Endothelial cell of umbilical vein (primary cell): ENCODE measurements at regions not wholly inside any gene's neighbourhood (a gene's known extent, or its start where the extent isn't known, plus 50 kb on each side); places are given as distances from the start of the nearest gene placed in this dataset.

Experiments
- BruUV-seq: library from RNA; stranded (reverse); fragments of 400-500 nt; replicated peaks from 2 replicates; lab custom pipeline; 2021; lab: Mats Ljungman, UMichigan
- CTCF ChIA-PET: fragments of 300-600, 350-600 bp; sonication (Branson Sonifier 250); formaldehyde crosslinking; loops from one replicate; lab custom pipeline; 2021; ENCODE audit warnings: antibody characterized with exemption, inconsistent platforms; lab: Charles Lee
- POLR2A ChIA-PET: fragments of 300-600, 350-600 bp; sonication (Branson Sonifier 250); formaldehyde crosslinking; loops from one replicate; lab custom pipeline; 2021; ENCODE audit warnings: antibody characterized with exemption, inconsistent platforms; lab: Charles Lee
- DNase-seq: peaks from one replicate; pipeline ENCODE4 v3.0.0-alpha.2; 2011; ENCODE audit warnings: low read depth, low spot score
- FAIRE-seq: peaks from 2 replicates; lab custom pipeline; 2011; peaks lifted over from hg19 to GRCh38; lab: Jason Lieb, UNC
- H2AFZ ChIP-seq: 2 replicates; pipeline ENCODE4 v1.6.0; 2012; ENCODE audit warnings: low read depth, low read length, control low read depth, inconsistent platforms
- H3K27ac ChIP-seq: 2 replicates; pipeline ENCODE4 v1.5.1; 2011; ENCODE audit warnings: low read depth, mild to moderate bottlenecking, control low read depth, low read length, moderate library complexity; ENCODE audit not compliant: insufficient read depth
- H3K27me3 ChIP-seq, 2 experiments: 2 replicates each; pipeline versions ENCODE4 v1.6.0 to v1.6.1; 2011; ENCODE audit warnings: low read length in 2 of 2, mixed read lengths in 1 of 2; ENCODE audit not compliant: control insufficient read depth in 2 of 2, insufficient read depth in 2 of 2
- H3K36me3 ChIP-seq, 2 experiments: 2 replicates in 1 of 2; 3 replicates in 1 of 2; pipeline ENCODE4 v1.5.1; 2011; ENCODE audit warnings: low read length in 2 of 2, mild to moderate bottlenecking in 1 of 2, moderate library complexity in 1 of 2; ENCODE audit not compliant: control insufficient read depth in 2 of 2, insufficient read depth in 2 of 2; ENCODE audit errors: extremely low read depth in 1 of 2
- H3K4me1 ChIP-seq: 3 replicates; pipeline ENCODE4 v1.5.1; 2011; ENCODE audit warnings: mild to moderate bottlenecking, low read length; ENCODE audit not compliant: control insufficient read depth, insufficient read depth; ENCODE audit errors: extremely low read depth
- H3K4me2 ChIP-seq: 2 replicates; pipeline ENCODE4 v1.6.1; 2011; ENCODE audit warnings: low read length, control low read depth, mixed read lengths; ENCODE audit not compliant: insufficient read depth
- H3K4me3 ChIP-seq, 3 experiments: fragments of 200-600 bp in 1 of 3; sonication (generic), shearing (Covaris generic) in 1 of 3; replicated peaks in 1 of 3; 2 replicates each; pipeline ENCODE4 v1.5.1; 2011 to 2016; ENCODE audit warnings: control low read depth in 3 of 3, low read length in 3 of 3, mild to moderate bottlenecking in 2 of 3, inconsistent platforms in 1 of 3, low read depth in 1 of 3, moderate library complexity in 1 of 3; ENCODE audit not compliant: insufficient read depth in 1 of 3
- H3K79me2 ChIP-seq: 2 replicates; pipeline ENCODE4 v1.6.0; 2012; ENCODE audit warnings: low read length, inconsistent platforms; ENCODE audit not compliant: control insufficient read depth, insufficient read depth
- H3K9ac ChIP-seq: replicated peaks from 2 replicates; pipeline ENCODE3; 2011; ENCODE audit warnings: low read length, control low read depth; ENCODE audit not compliant: insufficient read depth; ENCODE audit errors: extremely low read depth
- H3K9me1 ChIP-seq: replicated peaks from 3 replicates; pipeline ENCODE4 v1.6.0; 2011; ENCODE audit warnings: mild to moderate bottlenecking, low read length; ENCODE audit not compliant: control insufficient read depth, insufficient read depth; ENCODE audit errors: extremely low read depth
- H3K9me3 ChIP-seq: replicated peaks from 2 replicates; pipeline ENCODE4 v1.5.1; 2012; ENCODE audit warnings: low read length, inconsistent platforms; ENCODE audit not compliant: control insufficient read depth, insufficient read depth
- H4K20me1 ChIP-seq: replicated peaks from 2 replicates; pipeline ENCODE3; 2011; ENCODE audit warnings: mild to moderate bottlenecking, low read length; ENCODE audit not compliant: control insufficient read depth, insufficient read depth; ENCODE audit errors: extremely low read depth
- EZH2 ChIP-seq: IDR thresholded peaks from 2 replicates; pipeline ENCODE4 v1.6.1; 2012; ENCODE audit warnings: borderline replicate concordance, low read depth, mild to moderate bottlenecking, moderate library complexity, low read length, inconsistent platforms; ENCODE audit not compliant: severe bottlenecking
- FOS ChIP-seq: IDR thresholded peaks from 2 replicates; pipeline ENCODE4 v1.6.1; 2011; ENCODE audit warnings: mild to moderate bottlenecking, low read length, moderate library complexity, borderline replicate concordance; ENCODE audit not compliant: insufficient read depth
- GATA2 ChIP-seq: IDR thresholded peaks from 2 replicates; pipeline ENCODE4 v1.7.0; 2011; ENCODE audit warnings: low read depth, mild to moderate bottlenecking, moderate library complexity, mixed read lengths, low read length; ENCODE audit not compliant: insufficient read length, insufficient read depth
- JUN ChIP-seq: IDR thresholded peaks from 2 replicates; pipeline ENCODE4 v1.6.1; 2011; ENCODE audit warnings: borderline replicate concordance, low read depth; ENCODE audit not compliant: insufficient read length, insufficient read depth
- MYC ChIP-seq: IDR thresholded peaks from one replicate; pipeline ENCODE4 v1.6.1; 2011; ENCODE audit warnings: mild to moderate bottlenecking, low read depth, low read length
- POLR2A ChIP-seq: IDR thresholded peaks from 2 replicates; pipeline ENCODE4 v1.6.1; 2012; ENCODE audit warnings: low read depth, mild to moderate bottlenecking, control low read depth, low read length
- POLR2AphosphoS5 ChIP-seq: IDR thresholded peaks from 2 replicates; pipeline ENCODE4 v1.6.1; 2012; ENCODE audit warnings: low read depth, mild to moderate bottlenecking, control low read depth, low read length, moderate library complexity; ENCODE audit not compliant: insufficient read depth
- dilution Hi-C: fragments of 300-500 bp; cut with MboI; formaldehyde crosslinking; loops from one replicate; pipeline ENCODE4 v1.15.0; 2019; ENCODE audit warnings: low sequenced_read_pairs; ENCODE audit not compliant: extremely low pct_ligation_motif_present
- intact Hi-C: fragments of 100-400 bp; cut with micrococcal nuclease; formaldehyde crosslinking; loops from one replicate; pipeline ENCODE4 v1.10.0; 2022
- TF ChIP-seq, protein P1 (sequence below): IDR thresholded peaks from 2 replicates; pipeline ENCODE4 v1.6.1; 2011; ENCODE audit not compliant: insufficient read depth, insufficient read length
- TF ChIP-seq, protein P2 (sequence below), 2 donors: IDR thresholded peaks; 1 replicate in 1 of 2; 2 replicates in 1 of 2; pipeline ENCODE4 v1.5.1; 2011; ENCODE audit warnings: low read length in 2 of 2, mild to moderate bottlenecking in 2 of 2, moderate library complexity in 2 of 2, control low read depth in 1 of 2, inconsistent platforms in 1 of 2, low read depth in 1 of 2; ENCODE audit not compliant: insufficient read depth in 1 of 2; ENCODE audit errors: extremely low read depth in 1 of 2

DNA sequence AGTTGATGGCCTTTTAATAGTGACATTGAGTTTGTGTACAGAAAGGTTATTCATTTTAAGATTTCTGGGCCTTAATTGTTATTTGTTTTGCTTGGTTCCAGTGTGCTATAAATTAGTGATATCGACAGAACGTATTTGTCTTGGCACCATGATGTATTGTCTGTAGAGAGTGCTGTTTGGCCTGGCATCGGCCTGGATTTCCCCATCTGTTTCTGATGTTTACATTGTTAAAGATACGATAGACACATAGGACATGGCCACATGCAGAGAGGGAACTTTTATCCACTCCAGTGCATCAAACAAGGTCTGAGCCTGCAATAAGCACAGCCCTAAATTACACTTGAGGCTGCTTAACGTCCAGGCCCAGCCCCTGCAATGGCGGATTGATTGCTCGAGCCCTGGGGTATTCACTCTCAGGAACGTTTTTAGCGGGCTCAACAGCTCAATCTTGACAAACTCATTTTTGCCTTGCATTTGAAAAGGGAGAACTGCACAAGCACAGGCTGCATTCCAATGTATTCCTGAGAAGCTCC, 144.7 kb downstream of the SLC4A3 start:
- FAIRE-seq (no peak), DNase-seq (no peak)
- no peak overlapping the region for H3K27ac ChIP-seq
- TF ChIP-seq JUN (no peak), GATA2 (no peak), POLR2A (no peak), EZH2 (no peak), POLR2AphosphoS5 (no peak), FOS (no peak), MYC (no peak)
- TF ChIP-seq, protein P1, sequence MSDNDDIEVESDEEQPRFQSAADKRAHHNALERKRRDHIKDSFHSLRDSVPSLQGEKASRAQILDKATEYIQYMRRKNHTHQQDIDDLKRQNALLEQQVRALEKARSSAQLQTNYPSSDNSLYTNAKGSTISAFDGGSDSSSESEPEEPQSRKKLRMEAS, result no peak
- TF ChIP-seq, protein P2, sequence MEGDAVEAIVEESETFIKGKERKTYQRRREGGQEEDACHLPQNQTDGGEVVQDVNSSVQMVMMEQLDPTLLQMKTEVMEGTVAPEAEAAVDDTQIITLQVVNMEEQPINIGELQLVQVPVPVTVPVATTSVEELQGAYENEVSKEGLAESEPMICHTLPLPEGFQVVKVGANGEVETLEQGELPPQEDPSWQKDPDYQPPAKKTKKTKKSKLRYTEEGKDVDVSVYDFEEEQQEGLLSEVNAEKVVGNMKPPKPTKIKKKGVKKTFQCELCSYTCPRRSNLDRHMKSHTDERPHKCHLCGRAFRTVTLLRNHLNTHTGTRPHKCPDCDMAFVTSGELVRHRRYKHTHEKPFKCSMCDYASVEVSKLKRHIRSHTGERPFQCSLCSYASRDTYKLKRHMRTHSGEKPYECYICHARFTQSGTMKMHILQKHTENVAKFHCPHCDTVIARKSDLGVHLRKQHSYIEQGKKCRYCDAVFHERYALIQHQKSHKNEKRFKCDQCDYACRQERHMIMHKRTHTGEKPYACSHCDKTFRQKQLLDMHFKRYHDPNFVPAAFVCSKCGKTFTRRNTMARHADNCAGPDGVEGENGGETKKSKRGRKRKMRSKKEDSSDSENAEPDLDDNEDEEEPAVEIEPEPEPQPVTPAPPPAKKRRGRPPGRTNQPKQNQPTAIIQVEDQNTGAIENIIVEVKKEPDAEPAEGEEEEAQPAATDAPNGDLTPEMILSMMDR (IDR thresholded peaks at IDR 0.05; ENCODE audit: extremely low read depth in 1 of 2, insufficient read depth in 1 of 2, low read depth in 1 of 2, low read length in 2 of 2), result no peak
- no peak overlapping the region for H3K9ac ChIP-seq
- H3K4me3 ChIP-seq, result no peak overlapping the region
- no peak overlapping the region for H2AFZ ChIP-seq
- H3K36me3 ChIP-seq, result no peaks in the 10 kb centered on the region
- intact Hi-C loops (no loop called here), dilution Hi-C loops (no loop called here)
- no peaks in the 10 kb centered on the region for H3K9me1 ChIP-seq
- ChIA-PET POLR2A (no interaction called here), CTCF (no interaction called here)
- no peaks in the 10 kb centered on the region for H4K20me1 ChIP-seq
- no peaks in the 10 kb centered on the region for H3K4me1 ChIP-seq
- H3K27me3 ChIP-seq, result no peaks in the 10 kb centered on the region
- no TSS peak for BruUV-seq
- H3K79me2 ChIP-seq, result no peaks in the 10 kb centered on the region
- no peak overlapping the region for H3K4me2 ChIP-seq
- no peaks in the 10 kb centered on the region for H3K9me3 ChIP-seq
